ENCODE measurements at regions not wholly inside any gene's neighbourhood (a gene's known extent, or its start where the extent isn't known, plus 50 kb on each side); places are given as distances from the start of the nearest gene placed in this dataset.
A peak's percentile ranks its signal among the peaks of the same experiment; 100 is the strongest.

DNA sequence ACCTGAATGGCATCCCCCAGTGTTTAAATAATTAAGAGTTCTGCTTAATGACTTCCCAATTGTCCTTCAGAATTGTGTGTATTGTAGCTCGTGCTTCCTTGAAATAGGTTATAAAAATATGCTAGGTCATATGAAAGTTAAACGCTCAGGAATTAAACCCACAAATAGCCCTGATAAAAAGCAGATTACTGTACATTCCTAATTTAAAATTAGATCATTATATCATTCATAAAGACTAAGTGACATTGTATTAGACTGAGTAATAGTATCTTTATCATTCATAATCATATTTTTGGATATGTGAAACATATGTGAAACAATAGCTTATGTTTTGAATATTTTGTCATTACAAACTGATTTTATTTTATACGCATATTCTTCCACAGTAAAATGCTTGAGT lies 1706.7 kb downstream of the HACE1 start:
- DNase-seq (ENCODE audit: low read depth): no peak
- TF ChIP-seq, protein P1, sequence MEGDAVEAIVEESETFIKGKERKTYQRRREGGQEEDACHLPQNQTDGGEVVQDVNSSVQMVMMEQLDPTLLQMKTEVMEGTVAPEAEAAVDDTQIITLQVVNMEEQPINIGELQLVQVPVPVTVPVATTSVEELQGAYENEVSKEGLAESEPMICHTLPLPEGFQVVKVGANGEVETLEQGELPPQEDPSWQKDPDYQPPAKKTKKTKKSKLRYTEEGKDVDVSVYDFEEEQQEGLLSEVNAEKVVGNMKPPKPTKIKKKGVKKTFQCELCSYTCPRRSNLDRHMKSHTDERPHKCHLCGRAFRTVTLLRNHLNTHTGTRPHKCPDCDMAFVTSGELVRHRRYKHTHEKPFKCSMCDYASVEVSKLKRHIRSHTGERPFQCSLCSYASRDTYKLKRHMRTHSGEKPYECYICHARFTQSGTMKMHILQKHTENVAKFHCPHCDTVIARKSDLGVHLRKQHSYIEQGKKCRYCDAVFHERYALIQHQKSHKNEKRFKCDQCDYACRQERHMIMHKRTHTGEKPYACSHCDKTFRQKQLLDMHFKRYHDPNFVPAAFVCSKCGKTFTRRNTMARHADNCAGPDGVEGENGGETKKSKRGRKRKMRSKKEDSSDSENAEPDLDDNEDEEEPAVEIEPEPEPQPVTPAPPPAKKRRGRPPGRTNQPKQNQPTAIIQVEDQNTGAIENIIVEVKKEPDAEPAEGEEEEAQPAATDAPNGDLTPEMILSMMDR (IDR thresholded peaks at IDR 0.05; ENCODE audit: control insufficient read depth, extremely low read depth, insufficient read depth): no peak
- no peak overlapping the region for H3K4me3 ChIP-seq (ENCODE audit: low read depth, low read length)

DNA sequence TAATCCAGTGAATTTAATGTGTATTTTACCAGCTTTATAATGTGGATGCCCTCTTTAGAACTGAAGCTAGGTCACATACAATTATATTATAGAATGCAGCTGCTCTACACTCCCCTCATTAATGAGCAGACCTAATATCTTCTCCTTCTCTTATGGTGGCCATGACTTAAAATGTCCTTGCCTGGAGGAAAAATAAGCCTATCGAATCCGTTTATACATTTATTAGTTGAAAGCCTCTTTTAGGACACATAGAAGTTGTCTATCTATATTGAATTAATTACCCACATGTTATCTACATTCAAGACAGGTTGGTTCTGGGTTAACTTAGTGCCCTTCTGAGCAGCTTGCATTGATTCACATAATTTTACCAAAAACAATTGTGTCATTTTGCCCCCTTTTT lies 1716.8 kb downstream of the HACE1 start:
- H3K4me3 ChIP-seq (ENCODE audit: low read depth, low read length): no peak overlapping the region
- no peak for DNase-seq (ENCODE audit: low read depth)
- TF ChIP-seq, protein P1 (IDR thresholded peaks at IDR 0.05; ENCODE audit: control insufficient read depth, extremely low read depth, insufficient read depth): no peak

DNA sequence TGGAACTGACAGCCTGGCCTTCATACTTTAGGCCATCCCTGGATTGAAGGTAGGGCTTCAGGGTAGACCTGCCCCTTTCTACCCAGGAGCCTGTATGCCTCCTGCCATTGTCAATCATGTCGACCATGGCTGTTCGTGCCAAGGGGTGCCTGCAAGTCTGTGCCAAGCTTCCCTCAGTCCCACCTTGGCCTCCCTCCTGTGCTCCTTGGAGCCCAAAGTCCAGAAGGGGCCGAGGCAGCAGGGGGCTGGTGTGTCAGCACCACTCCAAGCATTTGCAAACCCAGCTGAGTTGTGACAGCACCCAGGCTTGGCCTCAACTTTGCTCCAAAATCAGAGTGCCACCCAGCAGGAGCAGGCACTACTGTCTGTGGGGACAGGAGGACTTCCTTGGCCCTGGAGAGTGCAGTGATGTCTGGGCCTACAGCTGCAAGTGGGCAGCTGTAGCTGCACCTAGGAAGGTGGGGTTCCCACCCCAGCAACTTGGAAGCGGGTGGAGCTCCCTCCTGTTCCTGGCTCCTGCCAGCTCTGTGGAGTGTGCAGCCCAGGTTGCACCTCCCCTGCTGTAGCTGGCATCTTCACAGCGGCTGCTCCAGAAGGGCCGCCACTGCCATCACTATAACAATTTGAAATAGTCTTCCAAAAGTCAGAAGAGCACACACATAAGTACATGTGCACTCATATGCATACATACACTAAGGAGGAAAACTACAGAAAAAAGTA lies 1719.3 kb downstream of the HACE1 start:
- no peak overlapping the region for H3K4me3 ChIP-seq (ENCODE audit: low read depth, low read length)
- TF ChIP-seq, protein P1 (IDR thresholded peaks at IDR 0.05; ENCODE audit: control insufficient read depth, extremely low read depth, insufficient read depth): no peak
- DNase-seq (ENCODE audit: low read depth): no peak

DNA sequence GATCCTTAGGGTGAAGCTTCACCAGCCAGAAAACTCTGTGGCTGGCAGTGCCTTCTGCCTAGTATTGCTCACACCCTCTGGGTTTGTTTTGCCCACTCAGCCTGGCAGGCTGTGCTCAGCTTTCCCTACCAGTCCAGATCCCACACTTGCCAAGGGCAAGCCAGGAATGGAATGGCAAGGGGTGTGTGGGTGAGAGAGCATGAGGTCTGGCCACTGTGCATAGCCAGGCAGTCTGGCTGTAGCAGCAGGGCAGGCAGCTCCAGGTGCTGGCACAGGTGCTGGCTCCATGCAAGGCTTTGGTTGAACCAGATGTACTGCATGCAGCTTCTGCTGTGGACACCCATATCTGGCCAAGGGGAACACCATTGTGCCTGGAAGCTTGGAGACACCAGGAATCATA lies 1720.3 kb downstream of the HACE1 start:
- no peak for DNase-seq (ENCODE audit: low read depth)
- TF ChIP-seq, protein P1 (IDR thresholded peaks at IDR 0.05; ENCODE audit: control insufficient read depth, extremely low read depth, insufficient read depth): no peak

DNA sequence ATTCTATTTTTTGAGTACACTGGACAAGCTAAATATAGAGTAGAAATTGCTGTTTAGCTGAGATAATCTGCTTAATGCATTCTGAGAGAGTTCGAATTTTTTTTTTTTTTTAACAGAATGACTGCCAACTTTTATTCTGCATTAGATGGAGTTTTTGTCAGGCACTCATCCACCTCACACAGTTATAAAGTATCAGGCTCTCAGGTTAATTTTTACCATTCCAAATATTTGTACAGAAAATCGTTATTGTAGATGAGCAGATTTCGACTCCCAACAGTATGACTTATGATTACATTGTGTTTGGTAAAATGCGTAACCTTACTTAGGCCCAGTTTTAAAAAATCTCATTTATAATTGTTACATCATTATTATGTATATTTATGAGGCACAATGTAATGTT lies 1731.0 kb downstream of the GRIK2 start:
- TF ChIP-seq, protein P1 (IDR thresholded peaks at IDR 0.05; ENCODE audit: control insufficient read depth, extremely low read depth, insufficient read depth): no peak

More for the DNA sequence above, 1720.3 kb downstream of the HACE1 start:
- no peak overlapping the region for H3K4me3 ChIP-seq (ENCODE audit: low read depth, low read length)

DNA sequence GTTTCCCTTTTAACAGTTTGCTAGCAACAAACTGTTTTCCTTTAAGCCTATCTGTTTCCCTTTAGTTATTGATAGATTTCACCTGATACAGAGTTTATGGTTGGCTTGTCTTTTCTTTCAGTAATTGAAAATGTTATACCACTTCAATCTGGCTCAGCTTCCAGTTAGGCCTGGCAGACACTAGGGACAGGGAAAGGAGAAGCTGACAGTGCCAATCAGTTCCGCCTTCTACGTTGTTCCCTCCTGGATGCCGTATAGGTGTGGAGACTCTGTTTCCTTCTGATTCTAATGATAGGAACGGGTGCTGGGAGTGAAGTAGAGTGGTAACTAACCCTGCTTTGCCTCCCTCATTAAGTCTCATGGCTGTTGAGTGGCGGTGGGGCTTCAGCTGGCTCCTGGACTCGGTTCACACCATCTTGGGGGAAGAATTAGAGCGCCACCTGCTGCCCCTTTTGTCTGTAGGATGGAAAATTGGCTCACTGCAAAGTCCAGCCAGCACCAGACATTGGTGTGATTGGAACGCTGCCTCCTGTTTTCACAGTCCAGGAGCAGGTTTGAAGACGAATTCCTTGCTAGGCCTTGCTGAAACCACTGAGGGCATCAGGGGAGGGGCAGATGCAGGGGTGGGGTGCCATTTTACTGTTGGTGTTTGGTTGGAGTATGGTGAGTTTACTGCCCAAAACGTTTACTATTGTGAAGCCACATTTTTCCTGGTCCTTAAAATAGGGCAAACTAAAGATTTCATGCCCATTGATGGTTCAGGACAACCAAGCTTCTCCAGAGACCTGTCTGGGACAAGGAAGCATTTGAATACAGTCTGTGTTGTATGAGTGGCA lies 1729.5 kb downstream of the GRIK2 start:
- TF ChIP-seq, protein P1 (IDR thresholded peaks at IDR 0.05; ENCODE audit: control insufficient read depth, extremely low read depth, insufficient read depth): peak; percentile 84
- peak; percentile 56 for DNase-seq (ENCODE audit: low read depth)
- H3K4me3 ChIP-seq (ENCODE audit: low read depth, low read length): no peak overlapping the region

More for the DNA sequence above, 1731.0 kb downstream of the GRIK2 start:
- H3K4me3 ChIP-seq (ENCODE audit: low read depth, low read length): no peak overlapping the region
- DNase-seq (ENCODE audit: low read depth): no peak

Data from LNCaP clone FGC (cell line).